ENCODE measurements at regions not wholly inside any gene's neighbourhood (a gene's known extent, or its start where the extent isn't known, plus 50 kb on each side); places are given as distances from the start of the nearest gene placed in this dataset.

GRCh38 chr2:128687565-128687964, 368.9 kb upstream of the HS6ST1 start:
- intact Hi-C loops (cut with micrococcal nuclease) = no loop called here
- Histone ChIP-seq H3K9ac (ENCODE audit: low read length) (no peak overlapping the region), H3K79me2 (ENCODE audit: low read length) (no peaks in the 10 kb centered on the region), H2AFZ (ENCODE audit: low read length) (no peak overlapping the region), H3K4me2 (ENCODE audit: low read length) (no peak overlapping the region), H3K4me3 (ENCODE audit: low read length) (no peak overlapping the region), H4K20me1 (ENCODE audit: low read length) (no peaks in the 10 kb centered on the region), H3K27ac (ENCODE audit: low read length) (no peak overlapping the region), H3K9me2 (replicated peaks; ENCODE audit: low read length) (no peaks in the 10 kb centered on the region), H3K4me1 (ENCODE audit: insufficient read depth, low read length) (no peaks in the 10 kb centered on the region), H3K27me3 (ENCODE audit: low read length) (peaks cover 39% of the 10 kb centered on the region), H3K9me3 (ENCODE audit: low read length) (no peaks in the 10 kb centered on the region), H3K36me3 (ENCODE audit: low read depth, low read length) (no peaks in the 10 kb centered on the region), H3F3A (ENCODE audit: low read length, unreplicated experiment) (no peaks in the 10 kb centered on the region)
- no peak for TF ChIP-seq CTCF (conservative IDR thresholded peaks at IDR 0.05; ENCODE audit: low read depth, low read length)
- TF ChIP-seq EZH2 (IDR thresholded peaks at IDR 0.05; ENCODE audit: low read length, unreplicated experiment) = no peak
- no peak for TF ChIP-seq EZH2phosphoT487 (IDR thresholded peaks at IDR 0.05; ENCODE audit: borderline replicate concordance, low read length)
- DNase-seq (no peak), ATAC-seq (no peak)
- ChIA-PET POLR2A (ENCODE audit: unreplicated experiment) (no interaction called here), CTCF (no interaction called here)
- BruUV-seq (replicated peaks) = no TSS peak

- Histone ChIP-seq H3K9me2 (replicated peaks; ENCODE audit: low read length) (no peaks in the 10 kb centered on the region), H3K36me3 (ENCODE audit: low read depth, low read length) (no peaks in the 10 kb centered on the region), H2AFZ (ENCODE audit: low read length) (no peak overlapping the region), H3K27ac (ENCODE audit: low read length) (no peak overlapping the region), H3F3A (ENCODE audit: low read length, unreplicated experiment) (no peaks in the 10 kb centered on the region), H3K4me2 (ENCODE audit: low read length) (no peak overlapping the region), H3K9me3 (ENCODE audit: low read length) (no peaks in the 10 kb centered on the region), H3K4me3 (ENCODE audit: low read length) (no peak overlapping the region), H3K79me2 (ENCODE audit: low read length) (no peaks in the 10 kb centered on the region), H3K27me3 (ENCODE audit: low read length) (peaks cover 50% of the 10 kb centered on the region), H3K4me1 (ENCODE audit: insufficient read depth, low read length) (no peaks in the 10 kb centered on the region), H3K9ac (ENCODE audit: low read length) (no peak overlapping the region), H4K20me1 (ENCODE audit: low read length) (no peaks in the 10 kb centered on the region)
- POLR2A ChIA-PET (ENCODE audit: unreplicated experiment) = no interaction called here
- CTCF ChIA-PET = no interaction called here
- BruUV-seq (replicated peaks) = no TSS peak
- TF ChIP-seq CTCF (conservative IDR thresholded peaks at IDR 0.05; ENCODE audit: low read depth, low read length) (no peak), EZH2 (IDR thresholded peaks at IDR 0.05; ENCODE audit: low read length, unreplicated experiment) (no peak), EZH2phosphoT487 (IDR thresholded peaks at IDR 0.05; ENCODE audit: borderline replicate concordance, low read length) (no peak)
- DNase-seq = no peak
- ATAC-seq = no peak
- intact Hi-C loops (cut with micrococcal nuclease) = no loop called here
These were observed 371.3 kb upstream of the HS6ST1 start for GRCh38 chr2:128689971-128690370.

GRCh38 chr2:128690431-128690830, 371.8 kb upstream of the HS6ST1 start:
- intact Hi-C loops (cut with micrococcal nuclease) = no loop called here
- ATAC-seq = no peak
- CTCF ChIA-PET = no interaction called here

More at GRCh38 chr2:128690431-128690830, 371.8 kb upstream of the HS6ST1 start:
- POLR2A ChIA-PET (ENCODE audit: unreplicated experiment) = no interaction called here
- Histone ChIP-seq H3K9ac (ENCODE audit: low read length) (no peak overlapping the region), H3K27me3 (ENCODE audit: low read length) (peaks cover 55% of the 10 kb centered on the region), H3K4me3 (ENCODE audit: low read length) (no peak overlapping the region), H3K9me3 (ENCODE audit: low read length) (no peaks in the 10 kb centered on the region), H3K36me3 (ENCODE audit: low read depth, low read length) (no peaks in the 10 kb centered on the region), H3K4me1 (ENCODE audit: insufficient read depth, low read length) (no peaks in the 10 kb centered on the region), H3K79me2 (ENCODE audit: low read length) (no peaks in the 10 kb centered on the region), H3K4me2 (ENCODE audit: low read length) (no peak overlapping the region), H3F3A (ENCODE audit: low read length, unreplicated experiment) (no peaks in the 10 kb centered on the region), H3K9me2 (replicated peaks; ENCODE audit: low read length) (no peaks in the 10 kb centered on the region), H4K20me1 (ENCODE audit: low read length) (no peaks in the 10 kb centered on the region), H2AFZ (ENCODE audit: low read length) (no peak overlapping the region), H3K27ac (ENCODE audit: low read length) (no peak overlapping the region)
- TF ChIP-seq EZH2 (IDR thresholded peaks at IDR 0.05; ENCODE audit: low read length, unreplicated experiment) (no peak), CTCF (conservative IDR thresholded peaks at IDR 0.05; ENCODE audit: low read depth, low read length) (no peak), EZH2phosphoT487 (IDR thresholded peaks at IDR 0.05; ENCODE audit: borderline replicate concordance, low read length) (no peak)
- no peak for DNase-seq
- no TSS peak for BruUV-seq (replicated peaks)
